GM08714 (cell line): ENCODE measurements at regions not wholly inside any gene's neighbourhood (a gene's known extent, or its start where the extent isn't known, plus 50 kb on each side); places are given as distances from the start of the nearest gene placed in this dataset.

Experiments used
- H3K4me3 ChIP-seq: fragments of 200-500 bp; sonication (Bioruptor generic); 2 replicates; pipeline ENCODE4 v1.5.1; 2014; ENCODE audit warnings: mild to moderate bottlenecking, low read length, inconsistent platforms
- ZNF274 ChIP-seq: IDR thresholded peaks from 2 replicates; pipeline ENCODE4 v1.6.1; 2012; ENCODE audit warnings: mild to moderate bottlenecking, low read depth, low read length

- H3K4me3 ChIP-seq: no peak overlapping the region
- no peak for TF ChIP-seq ZNF274
Measured at GRCh38 chr20:39253051-39253755, 291.1 kb downstream of the DHX35 start.

- TF ChIP-seq ZNF274: no peak
- no peak overlapping the region for H3K4me3 ChIP-seq
Measured at GRCh38 chr20:39252035-39252434, 289.9 kb downstream of the DHX35 start.

GRCh38 chr20:39249798-39250197, 287.7 kb downstream of the DHX35 start:
- no peak overlapping the region for H3K4me3 ChIP-seq

GRCh38 chr20:39248862-39249485, 286.8 kb downstream of the DHX35 start:
- no peak overlapping the region for H3K4me3 ChIP-seq
- no peak for TF ChIP-seq ZNF274

More at GRCh38 chr20:39249798-39250197, 287.7 kb downstream of the DHX35 start:
- no peak for TF ChIP-seq ZNF274

GRCh38 chr20:39248171-39248861, 286.2 kb downstream of the DHX35 start:
- no peak for TF ChIP-seq ZNF274
- H3K4me3 ChIP-seq: no peak overlapping the region

GRCh38 chr20:39246436-39246835, 284.3 kb downstream of the DHX35 start:
- TF ChIP-seq ZNF274: no peak
- no peak overlapping the region for H3K4me3 ChIP-seq

GRCh38 chr20:39245685-39246311, 283.7 kb downstream of the DHX35 start:
- TF ChIP-seq ZNF274: no peak
- no peak overlapping the region for H3K4me3 ChIP-seq

- no peak overlapping the region for H3K4me3 ChIP-seq
- no peak for TF ChIP-seq ZNF274
Measured at GRCh38 chr20:39243962-39244361, 281.8 kb downstream of the DHX35 start.

GRCh38 chr20:39242614-39243013, 280.5 kb downstream of the DHX35 start:
- no peak overlapping the region for H3K4me3 ChIP-seq
- no peak for TF ChIP-seq ZNF274

- TF ChIP-seq ZNF274: no peak
- no peak overlapping the region for H3K4me3 ChIP-seq
Measured at GRCh38 chr20:39234520-39235095, 272.5 kb downstream of the DHX35 start.

- TF ChIP-seq ZNF274: no peak
- H3K4me3 ChIP-seq: no peak overlapping the region
Measured at GRCh38 chr20:39233755-39234154, 271.6 kb downstream of the DHX35 start.

GRCh38 chr20:39227416-39227815, 265.3 kb downstream of the DHX35 start:
- TF ChIP-seq ZNF274: no peak

GRCh38 chr20:39225978-39226377, 263.8 kb downstream of the DHX35 start:
- TF ChIP-seq ZNF274: no peak
- no peak overlapping the region for H3K4me3 ChIP-seq

More at GRCh38 chr20:39227416-39227815, 265.3 kb downstream of the DHX35 start:
- H3K4me3 ChIP-seq: no peak overlapping the region

- TF ChIP-seq ZNF274: no peak
- no peak overlapping the region for H3K4me3 ChIP-seq
Measured at GRCh38 chr20:39225536-39225935, 263.4 kb downstream of the DHX35 start.
